Muscle of back (tissue), 3 donors: ENCODE measurements at regions not wholly inside any gene's neighbourhood (a gene's known extent, or its start where the extent isn't known, plus 50 kb on each side); places are given as distances from the start of the nearest gene placed in this dataset.
"Not testable (repeated sequence)": the region's sequence is repeated elsewhere in the genome, so short reads cannot be mapped to it uniquely, and the experiment has no call there.

Experiments
- DNase-seq, 3 donors: peaks; one replicate each; pipeline versions ENCODE4 v3.0.0 to v3.0.0-alpha.2; 2013

DNA sequence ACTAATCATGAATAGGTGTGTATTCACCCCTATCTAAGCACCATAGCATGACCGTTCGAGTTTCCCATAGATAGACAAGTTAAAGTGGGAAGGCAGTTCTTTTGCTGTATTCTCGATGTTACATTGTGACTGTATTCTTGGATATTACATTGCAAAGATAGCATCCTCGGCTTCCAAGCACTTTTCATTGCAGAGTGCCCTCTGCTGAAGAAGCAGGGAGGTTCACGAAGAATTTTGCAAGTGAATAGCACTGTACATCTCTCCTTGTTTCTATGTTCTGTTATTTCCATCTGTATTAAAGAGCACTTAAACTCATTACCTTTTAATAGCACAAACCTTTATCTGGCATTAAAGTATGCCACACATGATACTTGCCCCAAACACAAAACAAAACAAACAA, 426.7 kb upstream of the ARX start:
- peak in 1 of 3 donors; percentile 7 for DNase-seq

DNA sequence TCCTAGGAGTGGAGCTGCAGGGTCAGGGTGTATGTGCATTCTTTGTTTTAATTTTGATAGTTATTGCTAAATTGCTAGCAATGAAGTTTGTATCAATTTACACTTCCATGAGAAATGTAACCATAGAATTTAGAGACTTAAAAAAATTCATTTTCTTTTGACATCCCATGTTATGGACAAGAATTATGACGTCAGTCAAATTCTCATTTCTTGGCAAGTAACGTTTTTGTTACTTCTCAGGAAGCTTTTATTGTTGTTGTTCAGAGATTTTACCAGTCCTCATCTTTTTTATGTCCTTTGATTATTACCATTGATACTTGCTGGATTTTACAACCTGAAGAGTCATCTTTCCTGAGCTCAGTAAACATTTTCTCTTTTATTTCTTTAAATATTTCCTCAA, 417.5 kb upstream of the ARX start:
- no peak for DNase-seq

DNA sequence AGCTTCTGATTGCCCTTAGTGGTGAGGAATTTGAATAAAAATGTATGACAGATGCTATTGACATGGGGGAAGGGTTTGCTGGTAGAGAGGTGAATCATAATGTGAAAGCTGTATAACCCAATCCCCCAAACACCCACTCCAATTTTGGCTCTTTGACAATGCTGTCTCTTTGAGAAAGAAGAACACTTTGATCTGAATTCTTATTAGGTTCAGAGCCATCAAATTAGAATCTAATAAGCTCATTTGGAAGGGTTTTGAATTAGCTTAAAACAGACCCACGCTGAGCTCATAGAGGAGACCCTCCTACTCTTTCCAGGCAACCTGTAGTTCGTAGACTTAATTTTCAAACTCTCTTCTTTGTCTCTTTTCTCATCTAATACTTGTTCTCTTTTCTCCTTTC, 416.6 kb upstream of the ARX start:
- no peak for DNase-seq

DNA sequence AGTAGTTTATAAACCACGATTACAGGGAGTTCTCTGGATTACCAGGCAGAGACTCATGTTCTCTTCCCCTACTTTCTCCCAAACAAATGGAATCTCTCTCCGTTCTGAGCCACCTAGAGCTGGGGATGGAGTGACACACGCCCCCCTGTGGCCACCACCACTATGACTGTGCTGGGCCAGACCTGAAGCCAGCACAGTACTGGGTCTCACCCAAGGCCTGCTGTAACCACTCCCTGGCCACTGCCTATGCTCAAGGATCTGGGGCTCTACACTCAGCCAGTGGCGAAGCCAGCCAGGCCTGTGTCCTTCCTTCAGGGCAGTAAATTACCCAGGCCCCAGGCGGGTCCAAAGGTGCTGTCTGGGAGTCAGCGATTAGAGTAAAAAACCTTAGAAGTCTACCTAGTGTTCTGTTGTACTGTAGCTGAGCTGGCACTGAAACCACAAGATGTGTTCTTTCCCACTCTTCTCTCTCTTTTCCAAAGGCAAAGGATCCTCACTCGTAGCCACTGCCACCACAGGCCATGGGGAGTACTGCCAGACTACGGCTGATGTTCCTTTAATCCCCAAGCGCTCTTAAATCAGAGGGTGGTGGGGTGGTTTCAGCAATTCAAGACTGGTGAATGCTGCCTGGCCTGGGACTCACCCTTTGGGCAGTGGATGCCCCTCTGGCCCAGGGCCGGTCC, 412.2 kb upstream of the ARX start:
- DNase-seq, result no peak

DNA sequence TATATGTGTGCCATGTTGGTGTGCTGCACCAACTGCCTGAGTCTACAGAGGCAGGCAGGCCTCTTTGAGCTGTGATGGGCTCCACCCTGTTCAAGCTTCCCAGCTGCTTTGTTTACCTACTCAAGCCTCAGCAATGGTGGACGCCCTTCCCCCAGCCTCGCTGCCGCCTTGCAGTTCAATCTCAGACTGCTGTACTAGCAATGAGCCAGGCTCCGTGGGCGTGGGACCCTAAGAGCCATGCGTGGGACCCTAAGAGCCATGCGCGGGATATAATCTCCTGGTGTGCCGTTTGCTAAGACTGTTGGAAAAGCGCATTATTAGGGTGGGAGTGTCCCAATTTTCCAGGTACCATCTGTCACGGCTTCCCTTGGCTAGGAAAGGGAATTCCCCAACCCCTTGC, 388.4 kb upstream of the ARX start:
- not testable (repeated sequence) for DNase-seq

DNA sequence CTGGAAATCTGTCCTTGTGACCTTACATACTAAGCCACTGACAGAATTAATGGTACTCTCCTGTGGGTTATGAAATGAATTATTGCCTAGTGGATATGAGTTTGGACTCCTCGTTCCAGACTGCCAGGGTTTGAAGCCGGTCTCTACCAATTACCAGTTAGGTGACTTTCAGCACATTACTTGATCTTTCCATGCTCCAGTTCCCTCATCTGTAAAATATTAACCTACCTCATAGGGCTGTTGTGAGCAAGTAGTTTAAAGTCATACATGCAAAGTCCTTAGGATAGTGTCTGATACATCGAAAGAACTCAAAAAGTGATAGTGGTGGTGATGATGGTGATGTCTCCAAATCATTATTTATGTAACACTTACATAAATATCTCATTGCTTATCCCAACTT, 373.5 kb upstream of the ARX start:
- no peak for DNase-seq

DNA sequence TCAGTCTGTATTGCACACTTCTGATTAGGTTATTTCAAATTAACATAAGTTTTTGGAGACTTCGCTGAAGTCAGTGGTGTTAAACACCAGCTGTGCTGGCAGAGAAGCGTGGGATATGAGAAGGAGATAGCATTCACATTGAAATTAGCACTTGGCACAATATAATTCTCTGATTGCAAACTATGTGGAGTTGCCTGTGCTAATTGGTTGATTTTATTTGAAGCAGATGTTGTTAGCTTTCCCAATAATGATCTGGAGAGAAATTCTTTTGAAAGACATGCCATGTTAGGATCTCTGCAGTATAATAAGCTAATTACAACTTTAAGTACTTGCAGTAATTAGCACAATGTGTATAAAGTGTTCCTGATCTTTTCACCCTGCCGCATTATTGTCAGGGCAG, 367.4 kb upstream of the ARX start:
- no peak for DNase-seq

DNA sequence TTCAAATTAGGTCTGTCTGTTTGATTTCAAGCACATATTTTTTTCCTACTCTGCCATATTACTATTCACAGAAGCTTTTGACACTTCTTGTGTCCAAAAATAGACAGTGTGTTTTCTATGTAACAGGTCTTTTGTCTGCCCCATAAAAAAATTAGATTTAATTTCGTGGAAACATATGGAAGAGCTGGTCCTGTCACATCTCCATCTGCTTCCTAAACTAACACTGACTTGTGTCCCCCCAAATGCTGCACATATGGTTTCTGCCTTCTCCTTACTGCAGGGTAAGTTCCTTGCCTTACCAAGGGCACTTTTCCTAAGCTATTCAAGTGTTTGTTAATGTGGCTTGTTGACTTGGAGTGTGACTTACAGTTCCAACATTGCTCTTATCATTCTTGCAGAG, 340.7 kb upstream of the ARX start:
- DNase-seq, result no peak

DNA sequence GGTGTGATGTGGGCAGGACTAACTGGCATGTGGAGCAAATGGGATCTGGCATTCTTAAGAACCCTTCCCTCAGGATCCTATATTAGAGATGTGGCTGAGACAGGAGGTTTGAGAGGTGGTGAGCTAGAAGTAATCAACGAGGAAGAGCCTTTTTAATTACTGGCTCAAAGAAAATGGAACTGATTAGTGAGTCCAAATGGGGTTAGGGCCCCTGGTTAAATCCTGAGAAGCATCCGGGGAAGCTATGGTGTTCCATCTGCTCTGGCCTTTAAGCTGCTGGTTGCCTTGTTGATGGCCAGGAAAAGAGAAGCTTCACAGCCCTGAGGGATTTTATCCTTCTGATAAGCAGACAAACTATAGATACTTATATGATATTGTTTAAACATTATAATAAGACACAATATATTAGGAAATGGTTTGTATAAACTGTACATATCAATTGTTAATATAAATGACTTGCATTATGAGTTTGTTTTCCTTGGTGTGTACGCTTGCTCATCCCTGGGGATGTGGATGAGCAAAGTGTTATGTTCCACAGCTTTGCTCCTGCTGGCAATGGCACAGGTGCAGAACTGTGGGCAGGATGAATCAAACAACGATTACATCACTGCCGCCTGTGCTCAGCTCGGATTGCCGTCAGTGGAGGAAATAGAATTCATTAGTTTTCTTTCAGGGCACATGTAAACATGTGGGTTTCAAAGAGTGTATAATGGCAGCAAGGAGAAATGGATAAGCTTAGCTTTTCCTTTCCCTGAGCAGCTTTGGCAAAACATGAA, 328.6 kb upstream of the ARX start:
- no peak for DNase-seq

DNA sequence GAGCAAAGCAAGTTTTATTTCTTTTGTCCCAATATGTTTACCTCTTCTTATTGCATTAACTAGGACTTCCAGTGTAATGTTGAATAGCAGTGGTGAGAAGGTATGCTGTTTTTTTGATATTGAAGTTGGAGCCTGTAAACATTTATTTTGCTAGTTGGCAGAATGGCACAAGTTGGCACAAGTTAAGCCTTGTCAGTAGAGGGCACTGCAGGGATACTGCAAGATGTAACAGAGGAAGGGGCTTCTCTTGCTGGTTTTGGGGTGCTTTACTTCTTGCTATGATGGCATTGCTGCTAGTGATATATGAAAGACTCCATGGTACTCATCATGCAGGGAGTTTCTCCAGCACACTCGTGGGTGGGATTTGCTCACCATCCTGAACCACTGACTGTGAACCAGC, 327.3 kb upstream of the ARX start:
- DNase-seq, result no peak

DNA sequence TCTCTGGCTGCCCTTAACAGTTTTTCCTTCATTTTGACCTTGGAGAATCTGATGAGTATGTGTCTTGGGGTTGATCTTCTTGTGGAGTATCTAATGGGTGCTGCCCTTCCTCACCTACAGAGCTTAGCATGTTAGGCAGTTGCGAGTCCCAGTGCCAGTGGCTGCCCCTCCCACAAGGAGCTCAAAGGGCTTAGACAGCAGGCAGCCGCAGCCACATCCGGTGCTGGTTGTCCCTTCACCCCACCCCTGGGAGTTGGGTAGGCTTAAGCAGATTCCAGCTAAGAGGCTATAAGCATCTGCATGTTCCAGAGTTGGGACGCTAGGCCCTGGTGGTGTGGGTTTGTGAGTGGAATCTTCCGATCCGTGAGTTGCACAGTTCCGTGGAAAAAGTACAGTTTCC, 322.1 kb upstream of the ARX start:
- DNase-seq, result no peak

DNA sequence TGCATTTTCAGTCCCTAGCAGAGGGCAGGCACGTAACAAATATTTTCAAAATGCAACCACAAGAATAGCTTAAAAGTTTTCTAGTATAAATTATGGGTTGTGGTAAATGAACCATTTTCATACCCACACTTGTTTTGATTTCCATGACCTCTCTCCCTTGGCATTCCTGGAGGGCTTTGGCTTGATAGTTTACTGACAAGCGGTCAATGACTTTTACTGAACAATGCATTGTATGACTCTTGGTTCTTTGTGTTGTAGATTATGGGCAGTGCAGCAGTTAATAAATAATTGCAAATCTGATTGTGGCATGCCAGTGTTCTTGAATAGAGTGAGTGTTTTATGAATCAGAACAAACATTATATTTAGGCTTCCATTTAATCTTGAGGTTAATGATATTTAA, 285.2 kb upstream of the ARX start:
- DNase-seq, result no peak

DNA sequence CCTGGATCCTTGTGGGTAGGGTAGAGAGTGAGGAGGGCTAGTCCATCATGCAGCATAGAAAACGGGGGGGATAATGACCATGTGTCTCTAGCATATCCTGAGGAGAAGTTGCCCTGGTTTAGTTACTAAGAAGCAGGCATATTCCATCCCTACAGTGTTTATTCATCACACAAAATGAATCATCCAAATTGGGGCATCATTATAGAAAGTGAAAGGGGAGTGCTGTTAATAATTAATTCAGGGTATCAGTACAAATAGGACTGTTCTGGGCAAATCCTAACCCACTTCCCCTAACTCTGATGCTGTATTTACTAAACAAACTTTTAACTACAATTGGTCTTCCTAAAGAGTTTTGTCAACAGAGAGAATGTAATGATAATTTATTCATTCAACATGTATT, 281.1 kb upstream of the ARX start:
- no peak for DNase-seq

DNA sequence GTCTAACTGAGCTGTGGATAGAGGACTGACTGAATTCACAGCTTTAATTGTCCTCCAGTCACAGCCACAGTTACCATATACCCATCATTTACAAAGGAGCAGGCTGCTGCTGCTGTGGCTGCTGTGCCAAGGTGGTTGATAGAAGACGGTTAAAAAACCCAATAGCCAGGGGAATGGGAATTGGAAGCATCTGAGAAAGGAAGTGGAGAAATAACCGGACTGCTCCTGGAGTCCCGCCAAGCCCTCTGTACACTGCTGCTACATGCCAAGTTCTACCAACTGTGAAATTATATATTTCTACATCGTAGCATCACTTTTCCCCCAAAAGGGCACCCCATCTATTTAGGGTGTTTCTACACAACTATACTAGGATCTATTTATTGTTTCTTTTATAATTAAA, 279.7 kb upstream of the ARX start:
- no peak for DNase-seq

DNA sequence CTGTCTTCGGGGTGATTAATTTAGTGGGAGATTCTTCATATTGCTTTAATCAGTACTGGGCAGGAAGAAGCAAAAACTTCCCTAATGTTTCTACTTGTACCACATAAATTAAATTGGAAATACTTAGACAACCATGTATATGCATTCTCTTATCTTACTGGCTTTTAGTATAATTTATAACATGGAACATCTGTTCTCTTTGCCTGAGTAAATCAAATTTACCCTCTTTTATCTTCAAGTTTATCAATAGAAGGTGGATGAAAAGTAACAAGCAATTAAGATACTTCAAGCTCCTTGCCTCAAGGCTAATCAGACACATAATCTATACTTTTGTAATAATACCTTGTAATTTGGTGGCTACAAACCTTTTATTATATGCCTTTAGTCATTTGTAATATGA, 274.4 kb upstream of the ARX start:
- no peak for DNase-seq

DNA sequence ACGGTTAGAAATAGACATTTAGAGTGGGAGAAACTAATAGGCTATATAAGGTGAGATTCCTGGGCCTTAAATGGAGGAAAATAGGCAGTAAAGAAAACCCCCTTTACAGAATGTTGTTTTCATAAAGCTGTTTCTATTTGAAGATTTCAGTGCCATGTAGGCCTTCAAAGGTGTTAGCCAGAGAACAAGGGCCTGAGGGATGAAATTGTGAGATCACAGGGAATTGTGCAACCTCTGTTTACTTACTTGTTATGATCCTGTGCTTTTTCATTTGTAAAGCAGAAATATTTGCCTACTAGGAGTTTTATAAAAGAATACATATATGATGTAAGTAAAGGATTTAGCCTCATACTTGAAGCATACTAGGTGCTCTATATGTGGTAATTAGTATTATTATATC, 272.9 kb upstream of the ARX start:
- no peak for DNase-seq

DNA sequence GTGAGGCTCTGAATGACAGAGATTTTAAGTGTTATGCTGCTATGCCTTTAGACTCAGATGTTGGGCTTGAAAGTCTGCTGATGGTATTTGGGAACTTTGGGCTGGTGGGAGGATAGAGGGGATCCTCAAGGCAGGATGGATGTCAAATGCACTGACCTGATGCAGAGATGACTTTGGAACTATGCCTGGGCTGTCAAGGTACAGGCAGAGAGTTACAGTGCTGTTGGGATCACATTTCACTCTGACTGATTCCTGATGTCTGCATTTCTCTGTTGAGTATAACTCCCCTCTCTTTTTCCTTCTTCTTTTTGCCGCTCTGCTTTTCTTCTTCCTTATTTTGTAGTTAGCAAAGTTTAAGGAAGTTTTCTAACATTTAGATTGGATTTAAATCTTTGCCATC, 271.8 kb upstream of the ARX start:
- DNase-seq, result no peak

DNA sequence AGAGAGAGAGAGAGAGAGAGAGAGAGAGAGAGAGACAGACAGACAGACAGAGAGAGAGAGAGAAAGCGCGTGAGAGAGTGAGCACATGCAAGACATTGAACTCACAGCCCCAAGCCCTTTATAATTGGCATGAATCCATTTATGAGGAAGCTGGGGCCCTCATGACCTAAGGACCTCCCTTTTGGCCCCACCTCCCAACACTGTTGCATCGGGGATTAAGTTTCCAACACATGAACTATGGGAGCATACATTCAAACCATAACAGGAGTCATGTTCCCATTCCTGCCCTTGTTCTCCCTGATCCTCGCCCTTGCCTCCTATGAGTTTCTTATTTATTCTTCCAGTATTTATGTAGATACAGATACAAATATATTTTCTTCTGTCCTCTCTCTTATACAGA, 269.8 kb upstream of the ARX start:
- no peak for DNase-seq

DNA sequence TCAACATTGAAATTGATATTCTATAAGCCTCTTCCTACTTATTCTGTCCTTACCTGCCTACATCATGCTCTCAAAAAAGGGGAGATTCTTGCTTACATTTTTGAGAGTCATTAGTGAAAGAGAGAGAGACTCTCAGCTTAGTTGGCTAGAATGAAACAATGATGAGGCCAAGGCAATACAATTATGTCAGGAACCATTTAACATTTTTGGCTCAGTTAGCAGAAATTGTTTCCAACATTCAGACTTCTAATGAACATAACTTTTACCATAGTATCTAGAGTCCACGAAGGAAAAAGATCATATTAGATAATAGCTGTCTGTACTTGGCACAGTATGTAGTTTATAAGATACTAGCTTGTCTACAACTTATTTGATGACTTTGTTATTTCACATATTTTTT, 263.7 kb upstream of the ARX start:
- DNase-seq, result peak; percentile 4 to 42 (median 19)

DNA sequence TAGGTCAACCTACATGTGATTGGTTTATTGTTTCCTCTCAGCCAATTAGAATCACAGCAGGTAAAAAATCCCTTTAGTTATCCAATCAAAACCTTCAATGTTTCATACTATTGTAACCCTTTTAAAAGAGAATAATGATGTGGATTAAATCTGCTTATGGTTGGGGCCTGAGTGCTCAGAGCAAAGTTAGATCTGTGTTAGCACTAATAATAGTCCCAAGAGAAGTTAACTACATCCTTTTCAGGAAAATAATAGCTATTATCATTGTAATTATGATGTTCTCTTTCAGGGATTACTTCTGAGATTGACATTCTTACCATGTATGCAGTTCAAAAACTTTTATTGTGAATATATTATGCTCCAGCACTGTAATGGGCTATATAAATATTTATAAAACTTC, 262.6 kb upstream of the ARX start:
- no peak for DNase-seq

DNA sequence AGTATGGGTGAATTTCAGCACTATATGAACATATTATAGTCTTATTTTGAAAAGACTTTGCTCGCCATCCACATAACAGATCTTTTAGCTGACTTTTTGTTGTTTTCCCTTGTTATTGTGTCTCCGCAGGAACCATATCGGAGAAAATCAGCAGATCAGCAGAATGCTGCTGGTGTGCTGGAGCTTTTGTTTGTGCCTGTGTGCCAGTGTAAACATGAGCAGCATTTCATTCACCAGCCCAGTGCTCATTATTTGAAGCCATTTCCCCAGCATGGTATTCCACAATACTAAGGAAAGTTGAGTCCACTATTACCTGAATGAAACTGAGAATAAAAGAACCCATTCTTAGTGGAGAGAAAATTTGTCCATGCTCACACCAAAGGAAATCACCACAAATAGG, 261.8 kb upstream of the ARX start:
- no peak for DNase-seq

DNA sequence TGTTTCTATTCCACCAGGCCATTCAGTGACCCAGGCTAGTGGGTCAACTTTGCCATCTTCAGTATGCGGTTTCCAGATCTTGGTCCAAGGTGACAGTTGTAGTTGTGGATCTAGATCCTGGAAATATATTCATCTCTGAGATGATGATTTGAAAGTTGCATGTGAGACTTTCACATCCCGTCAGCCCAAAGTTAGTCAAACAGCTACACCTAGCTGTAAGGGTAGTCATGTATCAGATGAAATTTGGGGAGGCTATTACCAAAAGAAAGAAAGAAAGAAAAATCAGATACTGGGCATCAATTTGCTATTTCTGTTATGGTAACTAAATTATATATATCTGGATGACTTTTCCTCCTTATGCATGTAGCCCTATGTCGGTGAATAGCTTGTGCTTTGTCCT, 259.4 kb upstream of the ARX start:
- no peak for DNase-seq

DNA sequence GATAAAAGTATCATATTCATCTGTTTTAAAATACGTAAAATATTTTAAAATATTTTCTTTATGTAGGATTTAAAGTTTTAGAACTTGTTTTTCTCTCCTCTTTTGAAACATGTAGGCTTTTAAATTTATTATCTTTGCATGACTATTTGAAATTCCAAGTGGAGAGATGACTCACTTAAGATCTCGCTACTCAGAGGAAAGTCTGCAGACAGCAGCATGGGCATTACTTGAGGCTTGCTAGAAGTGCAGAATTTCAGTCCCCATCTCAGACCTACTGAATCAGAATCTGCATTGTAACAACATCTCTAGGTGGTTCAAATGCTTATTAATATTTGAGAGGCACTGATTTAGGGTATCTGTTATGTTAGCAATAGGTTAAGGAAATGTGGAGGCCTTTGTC, 225.7 kb upstream of the ARX start:
- DNase-seq, result no peak

DNA sequence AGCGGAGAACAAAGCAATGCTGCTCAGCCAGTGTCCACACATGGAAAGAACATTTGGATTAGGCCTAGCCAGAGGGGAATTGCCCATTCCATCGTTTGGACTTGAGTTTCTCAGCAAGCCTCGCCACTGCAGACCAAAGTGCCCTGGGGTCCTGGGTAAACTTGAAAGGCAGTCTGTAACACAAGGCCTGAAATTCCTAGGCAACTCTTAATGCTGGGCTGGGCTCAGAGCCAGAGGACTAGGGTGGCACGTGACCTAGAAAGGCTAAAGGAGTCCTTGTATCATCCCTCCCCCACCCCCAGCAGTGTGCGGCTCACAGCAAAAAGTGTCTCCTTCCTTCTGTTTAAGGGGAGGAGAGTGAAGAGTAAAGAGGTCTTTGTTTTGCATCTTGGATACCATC, 210.4 kb upstream of the ARX start:
- DNase-seq, result no peak
